HG03097 (cell line): ENCODE measurements at regions not wholly inside any gene's neighbourhood (a gene's known extent, or its start where the extent isn't known, plus 50 kb on each side); places are given as distances from the start of the nearest gene placed in this dataset.
"Not testable (repeated sequence)": the region's sequence is repeated elsewhere in the genome, so short reads cannot be mapped to it uniquely, and the experiment has no call there.

Source experiments
- ATAC-seq: cut with Tn5 transposase; IDR thresholded peaks from one replicate; pipeline ENCODE4 v1.9.1; 2021; ENCODE audit not compliant: unreplicated experiment, low FRiP score

DNA sequence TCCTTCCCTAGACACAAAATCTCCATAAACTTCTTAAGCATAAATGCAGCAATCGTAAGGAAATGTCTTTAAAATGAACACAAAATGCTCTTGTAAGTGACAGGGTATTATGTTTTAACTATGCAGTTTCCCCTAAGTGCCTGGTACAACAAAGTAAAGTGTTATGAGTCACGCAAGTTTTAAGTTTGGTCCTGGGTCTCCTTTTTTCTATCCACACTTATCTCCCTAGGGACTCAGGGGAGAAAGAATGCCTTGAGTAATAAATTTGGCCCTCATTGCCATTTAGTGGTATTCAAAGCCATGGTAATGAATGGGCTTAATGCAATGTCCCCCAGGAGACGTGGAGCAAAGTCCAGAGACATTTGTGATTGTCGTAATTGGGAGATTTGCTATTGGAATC lies 149.1 kb downstream of the MAGEB17 start:
- no peak for ATAC-seq

DNA sequence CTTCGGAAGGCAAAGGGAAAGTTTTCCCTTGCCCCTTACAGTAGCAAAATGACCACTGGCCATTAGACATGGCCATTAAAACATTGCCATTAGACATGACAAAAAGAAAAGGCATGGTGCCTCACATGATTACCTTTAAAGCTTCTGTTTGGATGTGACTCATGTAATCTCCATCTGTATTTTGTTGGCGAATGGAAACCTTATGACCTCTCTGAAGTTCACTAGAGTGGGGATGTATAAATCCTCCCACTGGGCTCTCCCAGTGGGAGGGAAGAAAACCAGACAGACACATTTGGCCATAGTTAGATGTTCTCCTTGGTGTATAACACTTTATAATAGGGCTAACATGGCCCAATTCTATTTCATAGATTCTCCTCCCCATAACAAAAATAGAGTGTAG lies 152.6 kb downstream of the MAGEB17 start:
- ATAC-seq, result no peak

DNA sequence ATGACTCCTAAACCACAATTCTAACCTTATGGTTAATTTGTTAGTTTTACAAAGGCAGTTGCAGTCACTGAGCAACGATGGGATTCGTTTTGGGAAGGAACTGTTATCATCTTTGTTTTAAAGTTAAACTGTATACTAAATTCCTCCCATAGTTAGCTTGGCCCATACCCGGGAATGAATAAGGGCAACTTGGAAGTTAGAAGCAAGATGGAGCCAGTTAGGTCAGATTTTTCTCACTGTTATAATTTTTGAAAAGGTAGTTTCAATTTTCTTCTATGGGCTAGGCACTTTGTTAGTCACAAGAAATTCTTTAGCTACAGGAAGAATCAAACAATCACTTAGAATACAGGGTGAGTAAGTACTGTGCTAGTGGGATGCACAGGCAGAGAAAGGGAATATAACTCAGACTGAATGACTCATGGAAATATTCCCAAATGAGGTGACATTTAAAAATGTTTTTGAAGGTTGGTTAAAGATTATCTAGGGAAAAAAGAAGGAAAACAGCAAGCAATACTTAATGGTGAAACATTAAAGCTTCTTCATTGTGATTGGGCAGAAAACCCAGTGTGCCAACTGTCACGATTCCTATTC lies 153.6 kb downstream of the MAGEB17 start:
- no peak for ATAC-seq

DNA sequence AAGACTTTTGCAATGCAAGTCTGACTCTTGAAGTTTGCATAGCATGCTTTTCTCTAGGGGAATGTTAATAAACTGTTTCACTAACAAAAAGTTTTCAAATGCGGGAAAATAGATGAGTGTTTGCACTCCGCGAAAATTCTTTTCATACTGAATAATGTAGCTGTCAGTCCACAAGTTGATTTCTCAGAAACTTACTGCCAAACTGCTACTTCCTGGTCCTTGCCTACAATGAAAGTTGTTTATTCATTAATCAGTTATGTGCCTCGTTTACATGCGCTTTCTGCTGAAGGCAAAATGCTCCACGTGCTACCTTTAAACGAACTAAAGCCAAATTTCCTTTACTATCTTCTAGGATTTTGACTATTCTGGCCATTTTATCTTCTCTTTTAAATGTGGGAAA lies 166.2 kb downstream of the MAGEB17 start:
- no peak for ATAC-seq

DNA sequence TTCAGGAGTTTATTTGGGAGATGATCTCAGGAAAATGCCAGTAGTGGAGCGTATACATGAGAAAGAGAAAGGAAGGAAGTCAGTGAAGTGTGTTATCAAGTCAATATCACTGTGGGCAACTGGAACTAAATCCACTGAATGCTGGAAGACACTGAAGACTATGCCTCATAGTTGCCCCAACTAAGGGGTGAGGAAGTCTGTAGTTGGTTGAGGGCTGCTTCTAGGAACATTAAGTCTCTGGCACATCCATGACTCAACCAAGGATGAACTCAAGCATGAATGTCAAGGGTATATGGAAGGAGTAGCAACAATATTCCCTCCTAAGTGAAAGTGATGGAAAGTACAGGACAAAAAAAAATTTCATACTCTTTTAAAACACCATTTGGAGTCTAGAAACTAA lies 167.9 kb downstream of the MAGEB17 start:
- ATAC-seq, result no peak

DNA sequence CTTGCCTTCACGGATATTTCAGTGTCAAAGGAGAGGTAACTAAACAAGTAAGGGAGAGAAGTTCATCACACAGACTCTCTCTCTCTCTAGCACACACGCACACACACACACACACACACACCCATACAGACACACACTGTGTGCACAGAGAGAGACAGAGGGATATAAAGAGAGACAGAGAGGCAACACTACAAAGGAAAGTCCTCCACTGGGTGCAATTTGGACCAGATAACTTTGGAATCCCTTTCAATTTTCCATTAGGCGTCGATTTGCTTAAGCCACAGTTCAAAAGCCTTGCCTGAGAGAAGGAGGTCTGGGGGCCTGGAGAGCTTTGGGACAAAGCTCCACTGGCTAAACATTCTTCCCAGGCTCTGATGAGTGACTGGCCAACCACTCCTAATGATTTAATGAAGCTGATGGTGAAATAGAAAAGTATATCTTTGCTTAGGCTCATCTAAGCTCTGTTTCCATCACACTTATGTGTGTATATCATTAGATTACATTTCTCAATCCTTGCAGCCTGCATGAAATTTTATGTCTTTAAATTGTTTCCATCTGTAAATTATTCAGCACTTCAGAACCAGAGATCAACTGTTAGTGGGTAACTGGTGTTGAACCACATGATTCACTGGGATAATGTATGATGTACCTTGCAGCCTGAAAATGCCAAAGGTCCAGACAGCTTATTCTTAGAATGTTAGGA lies 180.8 kb downstream of the MAGEB17 start:
- ATAC-seq, result no peak

DNA sequence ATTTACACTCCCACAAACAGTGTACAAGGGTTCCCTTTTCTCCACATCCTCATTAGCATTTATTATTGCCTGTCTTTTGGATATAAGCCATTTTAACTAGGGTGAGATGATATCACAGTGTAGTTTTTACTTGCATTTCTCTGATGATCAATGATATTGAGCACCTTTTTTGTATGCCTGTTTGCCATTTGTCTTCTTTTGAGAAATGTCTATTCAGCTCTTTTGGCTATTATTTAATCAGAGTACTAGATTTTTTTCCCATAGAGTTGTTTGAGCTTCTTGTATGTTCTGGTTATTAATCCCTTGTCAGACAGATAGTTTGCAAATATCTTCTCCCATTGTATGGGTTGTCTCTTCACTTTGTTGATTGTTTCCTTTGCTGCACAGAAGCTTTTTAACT lies 190.6 kb downstream of the MAGEB17 start:
- no peak for ATAC-seq

DNA sequence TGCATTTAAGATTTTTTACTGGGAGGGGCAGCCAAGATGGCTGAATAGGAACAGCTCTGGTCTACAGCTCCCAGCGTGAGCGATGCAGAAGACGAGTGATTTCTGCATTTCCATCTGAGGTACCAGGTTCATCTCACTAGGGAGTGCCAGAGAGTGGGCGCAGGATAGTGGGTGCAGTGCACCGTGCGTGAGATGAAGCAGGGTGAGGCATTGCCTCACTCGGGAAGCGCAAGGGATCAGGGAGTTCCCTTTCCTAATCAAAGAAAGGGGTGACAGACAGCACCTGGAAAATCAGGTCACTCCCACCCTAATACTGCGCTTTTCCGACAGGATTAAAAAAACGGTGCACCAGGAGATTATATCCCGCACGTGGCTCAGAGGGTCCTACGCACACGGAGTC lies 192.8 kb downstream of the MAGEB17 start:
- ATAC-seq, result not testable (repeated sequence)

DNA sequence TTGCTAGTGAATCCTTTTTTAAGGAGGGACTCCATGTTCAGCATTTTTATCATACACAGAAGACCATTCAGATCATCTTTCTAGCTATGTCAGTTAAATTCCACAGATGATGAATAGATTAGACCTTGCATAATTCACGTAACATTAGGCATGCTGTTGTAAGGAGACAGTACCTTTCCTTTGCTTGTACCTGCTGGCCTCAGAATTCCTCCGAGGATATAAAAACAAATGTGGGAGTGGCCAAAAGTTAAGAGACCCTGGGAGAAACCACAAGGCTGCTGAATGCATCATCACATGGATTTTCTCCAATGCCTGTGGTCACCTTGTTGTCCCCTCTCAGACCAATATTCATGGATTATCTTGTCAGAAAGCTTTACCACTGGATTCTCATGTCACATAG lies 201.4 kb downstream of the MAGEB17 start:
- no peak for ATAC-seq

DNA sequence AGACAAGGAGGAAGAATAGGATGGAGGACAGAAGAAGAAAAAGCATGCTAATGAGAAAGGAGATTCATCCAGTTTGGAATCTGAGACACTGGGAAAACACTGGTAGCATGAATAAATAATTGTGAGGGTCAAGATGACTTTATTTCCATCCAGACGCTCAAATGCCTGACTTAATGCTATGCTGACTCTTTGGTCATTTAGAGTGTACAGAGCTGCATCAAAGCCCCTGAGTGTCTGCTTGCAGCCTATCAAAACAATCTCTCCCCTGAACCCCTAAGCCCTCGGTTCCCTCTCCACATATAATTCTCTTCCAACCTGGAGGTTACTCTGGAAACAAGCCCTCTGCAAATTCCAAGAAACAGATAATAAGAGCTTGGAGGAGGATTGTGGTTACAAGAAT lies 208.8 kb downstream of the MAGEB17 start:
- ATAC-seq, result no peak

DNA sequence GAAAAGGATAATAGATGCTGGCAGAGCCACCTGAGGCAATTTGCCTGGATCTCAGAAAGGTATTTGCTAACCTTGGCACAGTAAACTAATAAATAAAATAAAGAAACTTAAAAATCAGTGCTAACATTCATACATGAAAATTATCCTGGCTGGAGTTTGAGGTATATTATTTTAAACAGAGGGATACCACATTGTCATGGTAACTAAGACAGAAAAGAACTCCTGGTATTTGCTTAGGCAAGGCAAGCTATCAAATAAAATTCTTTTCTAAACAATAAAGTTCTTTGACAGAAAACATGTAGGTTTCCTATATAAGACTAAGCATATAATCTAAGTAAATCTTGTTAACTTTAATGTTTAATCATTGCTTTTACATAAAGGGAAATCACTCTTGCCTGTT lies 218.8 kb downstream of the MAGEB17 start:
- no peak for ATAC-seq

DNA sequence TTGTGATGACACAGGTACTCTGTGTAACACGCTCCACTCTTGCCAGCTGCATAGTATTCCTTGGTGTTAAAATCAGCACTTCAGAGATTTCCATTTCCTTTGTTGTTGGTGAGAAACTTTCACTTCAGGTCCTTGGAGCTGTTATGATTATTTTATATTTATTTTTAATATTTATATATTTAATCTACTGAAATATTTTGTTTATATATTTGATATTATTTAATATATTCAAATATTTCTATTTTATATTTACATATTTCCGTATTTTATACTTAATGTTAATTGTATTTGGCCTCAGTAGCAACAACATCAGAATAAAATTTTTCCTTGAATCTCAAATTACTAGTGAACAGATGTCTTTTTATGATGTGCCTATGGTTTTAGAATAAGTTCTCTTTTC lies 225.3 kb downstream of the MAGEB17 start:
- no peak for ATAC-seq

DNA sequence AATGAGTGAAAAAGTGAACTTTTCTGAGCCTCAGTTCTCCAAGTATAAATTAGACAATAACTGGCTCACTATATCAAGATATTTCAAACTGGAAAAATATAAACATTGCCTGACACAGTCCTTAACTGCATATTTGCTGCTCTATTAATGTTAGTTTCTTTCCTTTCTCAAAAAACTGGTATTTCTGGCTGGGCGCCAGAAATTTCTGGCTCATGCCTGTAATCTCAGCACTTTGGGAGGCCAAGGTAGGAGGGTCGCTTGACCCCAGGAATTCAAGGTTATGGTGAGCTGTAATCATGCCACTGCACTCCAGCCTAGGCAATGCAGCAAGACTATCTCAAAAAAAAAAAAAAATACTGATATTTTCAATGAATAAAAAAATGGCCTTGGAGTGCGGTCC lies 227.0 kb downstream of the MAGEB17 start:
- no peak for ATAC-seq

DNA sequence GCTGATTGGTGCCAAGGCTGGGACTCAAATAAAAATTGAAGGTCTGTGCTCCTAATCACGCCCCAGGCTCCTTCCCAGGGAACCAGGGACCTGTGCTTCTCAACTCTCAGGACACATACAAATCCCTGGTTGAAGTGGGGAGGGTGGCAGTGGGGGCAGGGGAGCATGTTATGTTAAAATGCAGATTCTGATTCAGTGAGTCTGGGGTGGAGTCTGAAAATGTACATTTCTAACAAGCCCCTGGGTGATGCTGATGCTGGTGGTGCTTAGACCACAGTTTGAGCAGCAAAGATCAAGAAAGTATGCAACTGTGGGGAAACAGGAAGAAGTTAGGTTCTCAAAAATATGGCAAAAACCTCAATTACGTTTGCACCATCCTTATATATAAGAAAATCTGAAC lies 236.5 kb downstream of the MAGEB17 start:
- ATAC-seq, result no peak

DNA sequence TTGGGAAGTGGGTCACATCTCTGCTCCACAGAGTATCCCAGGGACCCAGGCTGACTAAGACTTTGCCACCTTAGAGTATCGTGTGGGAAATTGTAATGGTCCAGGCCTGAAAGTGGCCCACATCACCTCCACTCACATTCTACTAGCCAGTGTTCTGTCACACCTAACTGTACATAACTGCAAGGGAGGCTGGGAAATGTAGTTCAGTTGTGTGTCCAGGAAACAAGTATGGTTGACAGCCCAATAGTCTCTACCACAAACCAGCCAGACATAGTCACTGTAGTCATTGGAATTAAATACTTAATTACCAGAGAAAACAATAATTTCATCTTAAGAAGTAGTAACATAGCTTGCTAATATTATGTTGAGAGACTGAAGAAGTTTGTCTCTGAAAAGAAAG lies 233.4 kb upstream of the S100G start:
- no peak for ATAC-seq

DNA sequence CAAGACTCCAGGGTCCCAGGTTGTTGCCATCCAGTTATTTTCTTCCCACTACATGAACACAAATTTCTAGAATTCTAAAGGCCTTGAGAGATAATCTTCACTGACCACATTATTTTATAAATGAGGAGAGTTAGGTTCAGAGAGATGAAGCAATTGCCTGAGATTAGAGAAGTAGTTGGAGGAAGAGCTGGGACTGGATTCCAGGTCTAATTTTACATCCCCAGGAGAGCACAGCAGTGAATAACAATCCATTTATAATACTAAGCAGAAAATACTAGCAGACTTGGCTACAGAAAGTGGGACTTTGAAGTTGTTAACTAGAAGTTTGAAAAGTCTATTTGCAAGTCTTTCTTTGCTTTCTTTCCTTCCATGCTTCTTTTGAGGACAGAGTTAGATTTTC lies 231.3 kb upstream of the S100G start:
- no peak for ATAC-seq

DNA sequence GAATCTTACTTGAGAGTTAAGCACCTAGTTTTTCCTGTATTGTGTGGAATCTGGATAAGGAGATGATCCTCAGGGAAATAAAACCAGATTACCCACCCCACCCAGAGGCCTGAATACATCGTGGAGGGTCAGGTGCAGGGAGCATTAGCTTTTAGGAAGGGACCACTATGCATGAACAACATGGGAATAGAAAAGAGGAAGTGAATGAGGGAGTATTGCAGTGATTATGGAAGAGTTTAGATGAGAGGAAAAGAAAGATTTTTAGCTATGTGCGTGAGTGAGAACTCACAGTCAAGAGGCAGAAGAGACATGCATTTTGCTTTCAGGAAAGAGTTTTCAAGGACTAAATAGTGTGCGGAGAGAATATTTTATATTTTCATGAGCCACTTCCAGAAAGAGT lies 222.3 kb upstream of the S100G start:
- ATAC-seq, result no peak

DNA sequence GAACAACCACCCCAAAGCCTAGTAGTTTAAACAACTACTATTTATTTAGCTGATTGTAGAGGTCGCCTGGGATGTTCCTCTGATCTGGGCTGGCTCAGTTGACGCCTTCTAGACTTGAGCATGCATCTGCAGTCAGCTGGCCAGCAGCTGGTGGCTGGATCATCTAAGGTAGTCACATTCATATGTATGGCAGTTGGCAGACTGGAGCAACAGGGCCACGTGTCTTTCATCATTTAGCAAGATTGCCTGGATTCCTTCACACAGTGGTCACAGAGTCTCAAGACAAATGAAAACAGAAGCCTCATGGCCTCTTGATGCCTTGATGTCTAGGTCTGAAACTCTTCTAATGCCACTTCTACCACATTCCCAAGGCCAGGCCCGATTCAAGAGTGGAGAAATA lies 220.6 kb upstream of the S100G start:
- ATAC-seq, result no peak

DNA sequence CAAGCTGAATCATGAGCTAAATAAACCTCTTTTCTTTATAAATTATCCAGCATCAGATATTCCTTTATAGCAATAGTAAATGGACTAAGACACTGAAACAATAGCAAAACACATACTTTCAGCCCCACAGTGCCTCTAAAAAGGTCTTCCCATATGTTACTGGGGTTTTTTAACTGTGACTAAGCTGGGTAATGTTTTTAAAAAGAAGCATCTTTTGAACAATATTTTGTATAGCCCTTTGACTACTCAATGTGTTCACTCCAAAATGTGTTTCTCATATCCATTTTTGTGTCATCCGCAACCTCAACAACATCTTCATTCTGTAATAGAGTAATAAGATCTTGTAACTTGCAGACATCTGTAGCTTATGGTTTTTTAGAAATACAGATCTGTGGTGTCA lies 218.7 kb upstream of the S100G start:
- ATAC-seq, result no peak

DNA sequence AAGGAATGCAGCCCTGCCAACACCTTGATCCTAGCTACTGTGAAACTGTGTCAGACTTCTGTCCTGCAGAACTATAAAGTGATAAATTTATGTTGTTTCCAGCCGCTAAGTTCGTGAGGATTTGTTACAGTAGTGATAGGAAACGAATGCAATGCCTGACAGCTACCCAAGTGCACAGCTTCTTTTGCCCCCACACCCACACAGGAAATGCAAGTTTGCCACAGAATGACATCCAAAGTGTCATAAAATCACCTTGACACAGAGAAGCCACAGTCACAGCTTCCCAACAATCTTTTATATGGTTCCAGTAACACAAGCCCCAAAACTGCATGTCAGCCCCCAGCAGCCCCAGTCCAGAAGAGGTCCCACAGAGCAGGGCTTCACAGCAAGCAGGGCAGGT lies 216.9 kb upstream of the S100G start:
- ATAC-seq, result no peak

DNA sequence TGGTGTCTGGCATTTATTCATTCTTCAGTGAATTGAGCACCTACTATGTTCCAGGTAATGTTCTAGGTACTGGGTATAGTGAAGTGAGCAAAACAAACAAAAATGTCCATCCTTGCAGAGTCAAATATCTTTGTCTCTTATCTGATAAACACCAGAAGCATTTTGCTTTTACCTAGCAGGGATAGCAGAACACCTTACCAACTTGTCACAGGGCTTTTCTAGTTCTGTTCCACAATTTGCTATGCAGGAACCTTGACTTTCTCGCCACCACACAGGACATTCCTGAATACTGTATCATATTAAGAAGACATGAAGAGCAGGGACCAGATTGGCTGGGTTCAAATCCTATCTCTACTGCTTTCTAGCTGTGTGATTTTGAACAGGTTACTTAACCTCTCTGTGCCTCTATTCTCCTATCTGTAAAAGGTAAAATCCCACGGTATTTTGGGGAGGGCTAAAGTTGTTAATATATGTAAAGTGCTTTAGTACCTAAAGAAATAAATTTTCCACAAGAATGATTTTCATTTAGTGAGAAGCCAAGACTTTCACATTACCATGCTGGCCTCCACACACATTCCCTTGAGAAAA lies 214.5 kb upstream of the S100G start:
- ATAC-seq, result no peak
